Caco-2 (cell line): ENCODE measurements at regions not wholly inside any gene's neighbourhood (a gene's known extent, or its start where the extent isn't known, plus 50 kb on each side); places are given as distances from the start of the nearest gene placed in this dataset.

Experiments
- BruUV-seq: library from RNA; stranded (reverse); fragments of 400-500 nt; replicated peaks from 2 replicates; lab custom pipeline; 2021; lab: Mats Ljungman, UMichigan
- CTCF ChIA-PET: fragments of 300-600 bp; sonication (Branson Sonifier 250); formaldehyde crosslinking; loops from one replicate; lab custom pipeline; 2022; ENCODE audit warnings: antibody characterized with exemption; lab: Charles Lee
- POLR2A ChIA-PET: fragments of 300-600 bp; sonication (Branson Sonifier 250); formaldehyde crosslinking; loops from one replicate; lab custom pipeline; 2022; ENCODE audit warnings: antibody characterized with exemption; lab: Charles Lee
- DNase-seq, 2 experiments: peaks; one replicate each; pipeline versions ENCODE4 v3.0.0 to v3.0.0-alpha.2; 2020 to 2022
- H3K27me3 ChIP-seq: replicated peaks from 2 replicates; pipeline ENCODE4 v1.6.0; 2011; ENCODE audit warnings: low read length; ENCODE audit not compliant: control insufficient read depth, insufficient read depth
- H3K36me3 ChIP-seq: 2 replicates; pipeline ENCODE4 v1.5.1; 2011; ENCODE audit warnings: low read length; ENCODE audit not compliant: control insufficient read depth, insufficient read depth
- H3K4me1 ChIP-seq: fragments of 250-450 bp; sonication (Bioruptor Pico); 2 replicates; pipeline ENCODE4 v1.5.1; 2020; ENCODE audit warnings: mild to moderate bottlenecking
- H3K4me3 ChIP-seq: 2 replicates; pipeline ENCODE4 v1.5.1; 2011; ENCODE audit warnings: low read depth, mild to moderate bottlenecking, control low read depth, low read length
- H3K9me3 ChIP-seq: fragments of 250-450 bp; sonication (Bioruptor Pico); 2 replicates; pipeline ENCODE4 v1.5.1; 2020; ENCODE audit warnings: mild to moderate bottlenecking, moderate library complexity
- H3K27ac Mint-ChIP-seq: one replicate; pipeline ENCODE4 v1.8.0; 2022; ENCODE audit warnings: mixed read lengths; ENCODE audit not compliant: unreplicated experiment
- H3K27me3 Mint-ChIP-seq: one replicate; pipeline ENCODE4 v1.8.0; 2022; ENCODE audit warnings: mixed read lengths; ENCODE audit not compliant: insufficient read depth, unreplicated experiment
- H3K36me3 Mint-ChIP-seq: one replicate; pipeline ENCODE4 v1.8.0; 2022; ENCODE audit warnings: mild to moderate bottlenecking, mixed read lengths; ENCODE audit not compliant: insufficient read depth, unreplicated experiment
- H3K4me1 Mint-ChIP-seq: one replicate; pipeline ENCODE4 v1.8.0; 2022; ENCODE audit warnings: low read depth, mixed read lengths; ENCODE audit not compliant: unreplicated experiment
- H3K4me3 Mint-ChIP-seq: one replicate; pipeline ENCODE4 v1.8.0; 2022; ENCODE audit warnings: mild to moderate bottlenecking, moderate library complexity, mixed read lengths; ENCODE audit not compliant: unreplicated experiment
- H3K9me3 Mint-ChIP-seq: one replicate; pipeline ENCODE4 v1.8.0; 2022; ENCODE audit warnings: mixed read lengths; ENCODE audit not compliant: unreplicated experiment
- intact Hi-C: fragments of 100-400 bp; cut with micrococcal nuclease; formaldehyde crosslinking; loops from one replicate; pipeline ENCODE4 v1.10.0; 2022; ENCODE audit not compliant: unreplicated experiment
- TF ChIP-seq, protein P1 (sequence below), 2 experiments: fragments of 200-600 bp in 1 of 2; IDR thresholded peaks; 1 replicate in 1 of 2; 2 replicates in 1 of 2; pipeline versions ENCODE4 v1.5.1 to v1.8.0; 2011 to 2022; ENCODE audit warnings: antibody characterized with exemption in 1 of 2, control low read depth in 1 of 2, inconsistent platforms in 1 of 2, low read depth in 1 of 2, low read length in 1 of 2, mild to moderate bottlenecking in 1 of 2, moderate library complexity in 1 of 2; ENCODE audit not compliant: insufficient read depth in 1 of 2, severe bottlenecking in 1 of 2, unreplicated experiment in 1 of 2

DNA sequence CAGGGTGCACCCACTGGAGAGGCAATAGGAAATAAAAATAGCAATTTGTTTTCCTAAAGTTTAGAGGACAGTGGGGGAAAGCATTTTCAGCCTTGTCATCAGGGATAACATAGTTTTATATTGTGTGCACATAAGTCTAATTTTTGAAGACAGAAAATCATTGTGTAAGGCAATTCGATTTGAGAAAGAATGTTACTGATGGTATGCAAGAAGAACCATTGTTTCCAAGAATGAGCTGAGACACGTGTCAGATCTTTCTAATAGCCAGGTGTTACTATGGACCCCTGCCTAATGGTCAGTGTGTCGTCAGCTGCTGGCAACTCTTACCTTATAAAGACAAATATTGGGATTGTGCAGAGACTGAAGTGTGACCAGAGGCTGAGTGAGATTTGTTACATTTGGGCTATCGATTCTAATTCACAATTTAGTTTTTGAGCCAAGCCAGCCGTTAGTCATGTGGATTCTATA, 67.1 kb upstream of the PPP2R2B start:
- ChIA-PET CTCF (interaction anchor here (0.7 to 1.0 kb wide), 2 partner anchors 243 to 256 kb away, joined by 3 read pairs; no protein-coding TSS in a partner anchor), POLR2A (no interaction called here)
- Mint-ChIP-seq H3K9me3 (no peaks in the 10 kb centered on the region), H3K27me3 (no peaks in the 10 kb centered on the region), H3K4me1 (no peaks in the 10 kb centered on the region), H3K4me3 (no peak overlapping the region), H3K27ac (no peak overlapping the region), H3K36me3 (no peaks in the 10 kb centered on the region)
- H3K27me3 ChIP-seq, result no peaks in the 10 kb centered on the region
- H3K36me3 ChIP-seq, result no peaks in the 10 kb centered on the region
- intact Hi-C loops, result loop anchor here (5.0 kb wide), 2 partner anchors 68 to 283 kb away; partner anchors contain the start of gene PPP2R2B
- no peaks in the 10 kb centered on the region for H3K4me1 ChIP-seq
- TF ChIP-seq, protein P1, sequence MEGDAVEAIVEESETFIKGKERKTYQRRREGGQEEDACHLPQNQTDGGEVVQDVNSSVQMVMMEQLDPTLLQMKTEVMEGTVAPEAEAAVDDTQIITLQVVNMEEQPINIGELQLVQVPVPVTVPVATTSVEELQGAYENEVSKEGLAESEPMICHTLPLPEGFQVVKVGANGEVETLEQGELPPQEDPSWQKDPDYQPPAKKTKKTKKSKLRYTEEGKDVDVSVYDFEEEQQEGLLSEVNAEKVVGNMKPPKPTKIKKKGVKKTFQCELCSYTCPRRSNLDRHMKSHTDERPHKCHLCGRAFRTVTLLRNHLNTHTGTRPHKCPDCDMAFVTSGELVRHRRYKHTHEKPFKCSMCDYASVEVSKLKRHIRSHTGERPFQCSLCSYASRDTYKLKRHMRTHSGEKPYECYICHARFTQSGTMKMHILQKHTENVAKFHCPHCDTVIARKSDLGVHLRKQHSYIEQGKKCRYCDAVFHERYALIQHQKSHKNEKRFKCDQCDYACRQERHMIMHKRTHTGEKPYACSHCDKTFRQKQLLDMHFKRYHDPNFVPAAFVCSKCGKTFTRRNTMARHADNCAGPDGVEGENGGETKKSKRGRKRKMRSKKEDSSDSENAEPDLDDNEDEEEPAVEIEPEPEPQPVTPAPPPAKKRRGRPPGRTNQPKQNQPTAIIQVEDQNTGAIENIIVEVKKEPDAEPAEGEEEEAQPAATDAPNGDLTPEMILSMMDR (IDR thresholded peaks at IDR 0.05; ENCODE audit: insufficient read depth in 1 of 2, low read depth in 1 of 2, low read length in 1 of 2, severe bottlenecking in 1 of 2, unreplicated experiment in 1 of 2), result no peak
- H3K9me3 ChIP-seq, result no peaks in the 10 kb centered on the region
- no peak overlapping the region for H3K4me3 ChIP-seq
- DNase-seq, result no peak
- no TSS peak for BruUV-seq

DNA sequence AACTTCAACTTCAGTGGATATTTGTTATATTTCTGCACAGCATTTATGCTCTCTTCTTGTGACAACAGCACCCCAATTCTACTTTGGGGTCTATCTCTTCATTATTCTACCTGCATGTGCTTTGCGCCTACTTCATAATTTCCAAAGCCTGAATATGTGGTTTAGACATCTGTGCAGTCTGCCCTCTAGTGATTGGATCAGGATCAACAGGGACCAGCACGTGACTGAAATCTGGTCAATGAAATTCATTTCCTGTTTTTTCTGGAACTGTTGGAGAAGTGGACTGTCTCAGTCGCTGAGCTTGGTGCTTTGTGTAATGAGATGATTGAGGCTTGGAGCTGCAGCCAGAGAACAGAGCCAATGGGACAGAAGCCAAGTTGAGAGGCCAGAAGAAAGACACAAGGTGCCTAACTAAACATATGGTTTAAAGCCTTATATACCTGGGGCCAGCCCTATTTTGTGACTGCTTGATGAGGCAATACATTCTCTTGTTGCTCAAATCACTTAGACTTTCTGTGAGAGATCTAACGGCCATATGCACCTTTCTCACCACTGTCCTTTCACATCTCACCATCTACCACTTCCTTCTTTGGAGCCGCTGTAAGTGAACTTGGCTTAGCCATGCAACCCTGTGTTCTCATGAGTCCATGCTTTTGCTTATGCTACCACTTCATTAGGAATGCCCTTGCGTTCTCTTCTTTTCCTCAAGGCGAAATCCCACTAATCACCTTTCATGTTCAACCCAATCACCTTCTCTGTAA, 68.8 kb upstream of the PPP2R2B start:
- H3K9me3 Mint-ChIP-seq, result no peaks in the 10 kb centered on the region
- TF ChIP-seq, protein P1 (IDR thresholded peaks at IDR 0.05; ENCODE audit: insufficient read depth in 1 of 2, low read depth in 1 of 2, low read length in 1 of 2, severe bottlenecking in 1 of 2, unreplicated experiment in 1 of 2), result peak; percentile 54 to 61
- H3K9me3 ChIP-seq, result no peaks in the 10 kb centered on the region
- no TSS peak for BruUV-seq
- H3K4me3 Mint-ChIP-seq, result no peak overlapping the region
- no peaks in the 10 kb centered on the region for H3K36me3 Mint-ChIP-seq
- CTCF ChIA-PET, result interaction anchor here (0.6 to 0.8 kb wide), 3 partner anchors 15 to 241 kb away, joined by 3 read pairs; no protein-coding TSS in a partner anchor
- H3K27me3 ChIP-seq, result no peaks in the 10 kb centered on the region
- H3K27me3 Mint-ChIP-seq, result no peaks in the 10 kb centered on the region
- POLR2A ChIA-PET, result no interaction called here
- DNase-seq, result peak; percentile 43 to 57
- H3K4me1 ChIP-seq, result no peaks in the 10 kb centered on the region
- H3K4me3 ChIP-seq, result no peak overlapping the region
- H3K4me1 Mint-ChIP-seq, result no peaks in the 10 kb centered on the region
- no peak overlapping the region for H3K27ac Mint-ChIP-seq
- intact Hi-C loops, result loop anchor here (1.0 to 5.0 kb wide), 5 partner anchors 70 to 405 kb away; partner anchors contain the start of gene PPP2R2B
- H3K36me3 ChIP-seq, result no peaks in the 10 kb centered on the region

DNA sequence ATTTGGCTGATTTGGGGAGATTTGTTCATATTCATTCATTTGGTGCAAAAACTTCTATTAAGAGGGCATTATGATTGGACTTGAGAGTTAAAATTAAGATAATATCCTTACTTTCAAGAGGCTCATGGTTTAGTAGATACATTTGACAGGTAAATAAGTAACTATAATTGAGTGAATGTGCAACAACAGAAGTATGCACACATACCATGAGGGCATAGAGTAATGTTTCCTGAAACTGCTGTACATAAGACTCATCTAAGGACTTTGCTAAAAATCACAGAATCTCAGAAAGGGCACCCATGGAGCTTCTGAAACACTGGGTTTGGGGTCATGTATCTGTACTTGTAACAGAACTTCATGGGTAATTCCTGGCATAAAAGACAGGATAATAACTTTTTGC, 70.1 kb upstream of the PPP2R2B start:
- no peaks in the 10 kb centered on the region for H3K9me3 ChIP-seq
- intact Hi-C loops, result loop anchor here (5.0 kb wide), 2 partner anchors 71 to 286 kb away; partner anchors contain the start of gene PPP2R2B
- H3K27me3 ChIP-seq, result no peaks in the 10 kb centered on the region
- Mint-ChIP-seq H3K27ac (no peak overlapping the region), H3K4me1 (no peaks in the 10 kb centered on the region), H3K27me3 (no peaks in the 10 kb centered on the region), H3K4me3 (no peak overlapping the region), H3K36me3 (no peaks in the 10 kb centered on the region), H3K9me3 (no peaks in the 10 kb centered on the region)
- TF ChIP-seq, protein P1 (IDR thresholded peaks at IDR 0.05; ENCODE audit: insufficient read depth in 1 of 2, low read depth in 1 of 2, low read length in 1 of 2, severe bottlenecking in 1 of 2, unreplicated experiment in 1 of 2), result no peak
- POLR2A ChIA-PET, result no interaction called here
- H3K4me3 ChIP-seq, result no peak overlapping the region
- H3K4me1 ChIP-seq, result no peaks in the 10 kb centered on the region
- BruUV-seq, result no TSS peak
- CTCF ChIA-PET, result no interaction called here
- no peaks in the 10 kb centered on the region for H3K36me3 ChIP-seq
- DNase-seq, result no peak
